Activated T-cell treated with anti-CD3 and anti-CD28 coated beads, Interleukin-2, amount 50 U/mL, for 72 hours (primary cell): ENCODE measurements at regions not wholly inside any gene's neighbourhood (a gene's known extent, or its start where the extent isn't known, plus 50 kb on each side); places are given as distances from the start of the nearest gene placed in this dataset.
"Not testable (repeated sequence)": the region's sequence is repeated elsewhere in the genome, so short reads cannot be mapped to it uniquely, and the experiment has no call there.

Experiments used
- ATAC-seq, 2 donors: fragments of 150-1000 bp; cut with Tn5 transposase; replicated peaks in 1 of 2; 2 replicates each; pipeline ENCODE4 v1.10.0; 2021; ENCODE audit warnings: moderate library complexity in 2 of 2, mild to moderate bottlenecking in 1 of 2
- DNase-seq, 2 donors: peaks; one replicate each; pipeline ENCODE4 v3.0.0; 2021 to 2022; ENCODE audit warnings: mixed read lengths in 1 of 2
- H3K27ac Mint-ChIP-seq: one replicate; pipeline ENCODE4 v1.8.0; 2022; ENCODE audit warnings: mild to moderate bottlenecking, moderate library complexity, mixed read lengths
- H3K27me3 Mint-ChIP-seq: one replicate; pipeline ENCODE4 v1.8.0; 2022; ENCODE audit warnings: low read depth, mixed read lengths
- H3K36me3 Mint-ChIP-seq, 2 donors: one replicate each; pipeline ENCODE4 v1.8.0; 2022; ENCODE audit warnings: mixed read lengths in 2 of 2, mild to moderate bottlenecking in 1 of 2; ENCODE audit not compliant: insufficient read depth in 2 of 2
- H3K4me1 Mint-ChIP-seq: one replicate; pipeline ENCODE4 v1.8.0; 2022; ENCODE audit warnings: low read depth, mixed read lengths
- H3K4me3 Mint-ChIP-seq, 2 donors: one replicate each; pipeline ENCODE4 v1.8.0; 2022; ENCODE audit warnings: mild to moderate bottlenecking in 2 of 2, mixed read lengths in 2 of 2, moderate library complexity in 2 of 2
- H3K9me3 Mint-ChIP-seq, 2 donors: one replicate each; pipeline ENCODE4 v1.8.0; 2022; ENCODE audit warnings: mixed read lengths in 2 of 2

DNA sequence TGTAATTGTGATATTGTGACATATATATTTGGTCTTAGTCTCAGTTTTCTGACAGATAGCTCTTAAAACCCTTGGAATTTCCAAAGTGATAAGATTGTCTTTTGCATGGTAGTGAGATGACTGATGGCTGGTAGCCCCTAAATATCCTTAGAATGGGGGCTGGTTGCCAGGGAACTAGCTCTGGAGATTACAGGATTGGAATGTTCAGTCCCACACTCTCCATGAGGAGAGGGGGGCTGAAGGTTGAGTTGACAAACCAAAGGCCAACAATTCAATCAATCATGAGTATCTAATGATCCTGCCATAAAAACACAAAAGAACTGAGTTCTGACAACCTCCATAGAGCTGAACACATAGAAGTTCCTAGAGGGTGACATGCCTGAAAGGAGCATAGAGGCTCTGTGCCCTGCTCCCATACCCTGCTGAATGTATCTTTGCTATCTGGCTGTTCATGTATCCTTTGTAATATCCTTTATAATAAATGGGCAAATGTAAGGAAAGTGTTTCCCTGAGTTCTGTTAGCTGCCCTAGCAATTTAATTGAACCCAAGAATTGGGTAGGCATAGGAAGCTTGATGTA is 1680.3 kb upstream of the PIK3C3 start:
- peaks cover 0 to 2% of the 10 kb centered on the region in 2 donors for H3K36me3 Mint-ChIP-seq
- no peak overlapping the region for H3K4me3 Mint-ChIP-seq
- DNase-seq: no peak
- H3K9me3 Mint-ChIP-seq: peaks cover 8 to 16% of the 10 kb centered on the region in 2 donors
- H3K27ac Mint-ChIP-seq: no peak overlapping the region
- no peak for ATAC-seq
- H3K4me1 Mint-ChIP-seq: no peaks in the 10 kb centered on the region
- no peaks in the 10 kb centered on the region for H3K27me3 Mint-ChIP-seq

DNA sequence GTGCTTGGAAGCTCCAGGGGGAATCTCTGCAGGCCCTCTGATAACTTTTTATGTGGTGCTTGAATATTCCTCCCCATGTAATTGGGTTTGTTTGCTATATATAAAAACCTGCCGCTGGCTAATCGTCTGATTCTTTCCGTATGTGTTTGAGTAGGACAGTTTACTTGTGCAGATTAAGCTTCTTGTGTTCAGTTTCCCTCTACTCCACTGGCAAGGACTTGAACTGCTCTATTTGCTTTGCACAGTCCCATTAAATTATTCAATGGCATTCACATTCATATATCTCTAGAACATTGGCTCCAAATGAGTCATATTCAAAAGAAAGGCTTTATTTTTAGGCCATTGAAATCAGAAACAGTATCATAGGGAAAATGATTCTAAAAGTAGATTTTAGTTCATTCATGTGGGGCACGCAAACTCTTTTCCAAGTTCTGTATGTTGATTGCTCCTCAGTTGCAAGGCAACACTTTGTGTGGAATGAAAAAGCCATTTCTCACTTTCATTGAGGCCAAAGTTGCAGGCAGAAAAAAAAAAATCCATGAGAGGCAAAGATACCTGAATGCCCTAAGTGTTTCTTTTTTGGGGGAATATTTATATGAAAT is 1682.3 kb upstream of the PIK3C3 start:
- H3K4me3 Mint-ChIP-seq: no peak overlapping the region
- no peak for DNase-seq

DNA sequence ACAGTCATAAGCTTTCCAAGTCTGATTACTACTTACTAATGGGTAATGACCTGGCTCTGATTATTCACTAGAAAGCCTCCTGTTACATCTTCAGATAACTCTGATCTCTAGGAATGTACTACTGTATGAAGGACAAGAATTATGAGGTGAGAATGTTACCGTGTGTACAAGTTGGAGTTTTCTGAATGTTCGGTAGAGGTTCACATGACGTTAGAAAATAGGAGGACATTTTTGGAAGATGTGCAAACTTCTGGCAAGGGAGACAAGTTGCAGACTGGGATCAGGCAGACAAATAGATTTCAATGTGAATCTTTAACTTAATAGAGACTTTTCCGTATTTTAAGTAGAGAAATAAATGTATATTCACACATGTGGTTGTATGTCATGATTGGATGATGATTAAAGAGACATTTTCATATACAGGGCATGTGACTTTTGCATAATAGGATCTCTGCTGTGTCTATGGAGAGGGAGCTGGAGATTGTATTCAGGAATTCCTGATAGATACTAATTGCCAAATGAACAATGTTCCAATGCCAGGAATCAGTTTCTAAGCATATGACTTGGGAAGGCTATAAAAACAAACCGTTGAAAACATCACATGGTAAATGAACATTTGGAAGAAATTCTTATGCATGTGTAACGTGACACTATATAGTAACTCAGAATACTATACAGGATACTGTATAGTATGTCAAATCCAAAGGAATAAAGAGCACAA is 1695.8 kb upstream of the PIK3C3 start:
- Mint-ChIP-seq H3K27ac (no peak overlapping the region), H3K36me3 (no peaks in the 10 kb centered on the region), H3K27me3 (no peaks in the 10 kb centered on the region), H3K4me3 (no peak overlapping the region), H3K9me3 (peaks cover 2 to 10% of the 10 kb centered on the region in 2 donors), H3K4me1 (no peaks in the 10 kb centered on the region)
- ATAC-seq (no peak), DNase-seq (no peak)

More for the DNA sequence above, 1682.3 kb upstream of the PIK3C3 start:
- no peak for ATAC-seq
- Mint-ChIP-seq H3K4me1 (no peaks in the 10 kb centered on the region), H3K36me3 (no peaks in the 10 kb centered on the region), H3K9me3 (peaks cover 9 to 21% of the 10 kb centered on the region in 2 donors), H3K27me3 (no peaks in the 10 kb centered on the region), H3K27ac (no peak overlapping the region)

DNA sequence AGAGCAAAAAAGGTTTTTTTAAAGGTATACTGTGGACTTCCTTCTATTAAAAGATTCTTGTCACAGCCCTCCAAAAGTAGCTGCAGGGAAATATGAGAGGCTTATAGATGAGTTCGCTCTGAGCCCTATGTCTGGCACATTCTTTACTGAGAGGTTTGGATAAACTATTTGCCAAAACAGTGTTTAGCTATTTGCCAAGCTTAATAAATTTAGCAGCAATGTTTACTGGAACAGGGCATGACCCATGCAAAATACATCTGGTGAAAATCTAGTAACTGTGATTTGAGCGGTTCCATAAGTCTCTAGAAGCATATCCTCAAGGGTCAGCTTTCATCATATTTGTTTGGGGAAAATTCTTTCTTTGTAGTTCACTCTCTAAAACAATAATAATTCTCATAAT is 1696.7 kb upstream of the PIK3C3 start:
- no peaks in the 10 kb centered on the region for H3K36me3 Mint-ChIP-seq
- H3K4me1 Mint-ChIP-seq: no peaks in the 10 kb centered on the region
- no peak overlapping the region for H3K27ac Mint-ChIP-seq
- no peak overlapping the region for H3K4me3 Mint-ChIP-seq
- ATAC-seq: no peak
- H3K27me3 Mint-ChIP-seq: no peaks in the 10 kb centered on the region
- H3K9me3 Mint-ChIP-seq: peaks cover 3 to 14% of the 10 kb centered on the region in 2 donors
- no peak for DNase-seq

DNA sequence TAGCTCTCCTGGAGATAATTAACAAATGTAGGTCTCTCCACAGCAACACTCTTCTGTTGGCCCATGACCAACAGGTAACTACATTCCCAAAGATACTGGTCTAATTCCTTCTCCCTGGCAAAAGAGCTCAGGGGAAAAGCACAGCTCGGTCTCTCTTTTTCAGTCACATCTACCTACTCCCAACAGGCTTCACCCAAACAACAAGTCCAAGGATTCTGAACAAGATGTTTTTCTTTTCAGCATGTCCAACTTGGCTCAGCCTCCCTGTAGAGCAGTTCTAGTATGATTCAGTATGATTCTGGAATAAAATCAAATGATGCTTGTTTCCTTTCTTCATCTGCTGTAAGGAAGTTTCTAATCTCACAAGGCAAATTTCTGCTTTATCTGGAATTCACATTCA is 1704.8 kb upstream of the PIK3C3 start:
- H3K27me3 Mint-ChIP-seq: no peaks in the 10 kb centered on the region
- peaks cover 6 to 13% of the 10 kb centered on the region in 2 donors for H3K9me3 Mint-ChIP-seq
- H3K27ac Mint-ChIP-seq: no peak overlapping the region
- no peak for ATAC-seq
- H3K4me1 Mint-ChIP-seq: no peaks in the 10 kb centered on the region
- H3K36me3 Mint-ChIP-seq: peaks cover 0 to 2% of the 10 kb centered on the region in 2 donors
- H3K4me3 Mint-ChIP-seq: no peak overlapping the region
- no peak for DNase-seq

DNA sequence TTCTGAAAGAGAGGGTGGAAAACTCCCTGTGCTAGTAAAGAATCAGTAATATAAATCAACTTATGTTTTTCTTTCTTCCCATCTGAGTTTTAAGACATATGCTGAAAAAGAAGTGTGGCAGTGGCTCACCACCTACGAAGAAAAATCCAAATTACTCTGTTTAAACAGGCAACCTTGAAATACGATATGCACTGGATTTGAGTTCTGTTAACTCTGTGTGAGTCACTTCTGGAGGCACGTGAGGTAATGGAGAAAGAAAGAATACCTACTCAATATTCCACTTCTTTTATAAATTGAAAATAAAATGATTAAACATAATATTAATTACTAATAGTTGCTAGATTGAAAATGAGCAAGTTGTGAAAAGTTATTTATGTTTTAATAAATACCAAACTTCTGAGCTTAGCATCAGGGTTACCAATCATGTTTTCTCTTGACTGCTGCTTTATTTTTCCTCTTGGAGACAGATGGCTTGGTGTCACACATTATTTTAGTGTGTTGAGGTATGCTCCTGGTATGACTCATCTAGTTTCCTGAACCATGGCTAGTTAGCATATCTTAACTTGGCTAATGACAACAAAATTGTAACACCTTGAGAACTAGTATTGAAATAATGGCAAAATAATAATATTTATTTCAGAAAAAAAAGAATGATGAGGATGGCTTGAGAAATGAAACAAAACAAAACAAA is 1705.5 kb upstream of the PIK3C3 start:
- H3K27me3 Mint-ChIP-seq: no peaks in the 10 kb centered on the region
- no peaks in the 10 kb centered on the region for H3K4me1 Mint-ChIP-seq
- no peak for DNase-seq
- H3K9me3 Mint-ChIP-seq: peaks cover 6 to 12% of the 10 kb centered on the region in 2 donors
- H3K27ac Mint-ChIP-seq: no peak overlapping the region
- peaks cover 0 to 2% of the 10 kb centered on the region in 2 donors for H3K36me3 Mint-ChIP-seq
- no peak for ATAC-seq
- no peak overlapping the region for H3K4me3 Mint-ChIP-seq

DNA sequence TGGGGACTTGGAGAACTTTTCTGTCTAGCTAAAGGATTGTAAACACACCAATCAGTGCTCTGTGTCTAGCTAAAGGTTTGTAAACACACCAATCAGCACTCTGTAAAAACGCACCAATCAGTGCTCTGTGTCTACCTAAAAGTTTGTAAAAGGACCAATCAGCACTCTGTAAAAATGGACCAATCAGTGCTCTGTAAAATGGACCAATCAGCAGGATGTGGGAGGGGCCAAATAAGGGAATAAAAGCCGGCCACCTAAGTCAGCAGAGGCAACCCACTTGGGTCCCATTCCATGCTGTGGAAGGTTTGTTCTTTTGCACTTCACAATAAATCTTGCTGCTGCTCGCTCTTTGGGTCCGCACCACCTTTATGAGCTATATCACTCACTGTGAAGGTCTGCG is 1709.4 kb upstream of the PIK3C3 start:
- H3K27ac Mint-ChIP-seq, H3K4me1 Mint-ChIP-seq, H3K9me3 Mint-ChIP-seq, H3K27me3 Mint-ChIP-seq, DNase-seq, ATAC-seq, H3K36me3 Mint-ChIP-seq, H3K4me3 Mint-ChIP-seq: not testable (repeated sequence)

DNA sequence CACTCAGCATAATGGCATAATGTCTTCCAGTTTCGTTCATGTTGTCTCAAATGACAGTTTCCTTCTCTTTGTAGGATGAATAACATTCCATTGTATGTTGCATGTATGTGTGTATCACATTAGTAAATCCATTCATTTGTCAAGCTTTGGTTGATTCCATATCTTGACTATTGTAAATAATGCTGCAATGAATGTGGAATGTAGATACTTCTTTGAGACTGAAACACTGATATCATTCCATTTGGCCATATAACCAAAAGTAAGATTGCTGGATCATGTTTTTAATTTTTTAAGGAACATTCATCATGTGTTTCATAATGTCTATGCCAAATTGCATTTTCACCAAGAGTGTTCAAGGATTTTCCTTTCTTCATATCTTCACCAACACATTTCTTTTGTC is 1711.4 kb upstream of the PIK3C3 start:
- no peaks in the 10 kb centered on the region for H3K27me3 Mint-ChIP-seq
- no peak overlapping the region for H3K27ac Mint-ChIP-seq
- peaks cover 0 to 1% of the 10 kb centered on the region in 2 donors for H3K36me3 Mint-ChIP-seq
- H3K4me1 Mint-ChIP-seq: no peaks in the 10 kb centered on the region
- ATAC-seq (no peak), DNase-seq (no peak)
- H3K4me3 Mint-ChIP-seq: no peak overlapping the region
- H3K9me3 Mint-ChIP-seq: peaks cover 3 to 4% of the 10 kb centered on the region in 2 donors

DNA sequence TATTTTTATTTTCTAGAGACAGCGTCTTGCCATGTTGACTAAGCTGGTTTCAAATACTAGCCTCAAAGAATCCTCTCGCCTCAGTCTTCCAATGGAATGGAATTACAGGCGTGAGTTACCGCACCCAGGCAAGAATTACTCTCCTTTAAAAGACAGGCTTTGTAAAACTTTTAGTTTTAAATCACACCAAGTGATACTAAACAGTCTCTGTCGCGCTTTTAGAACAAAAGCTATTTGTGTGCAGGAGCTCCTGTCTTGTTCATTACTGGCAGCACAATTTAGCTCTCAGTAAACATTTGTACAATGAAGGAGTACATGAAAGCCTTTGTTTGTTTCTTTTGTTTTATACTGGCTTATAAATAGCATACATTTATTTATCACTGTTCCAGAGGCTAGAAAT is 1719.2 kb upstream of the PIK3C3 start:
- Mint-ChIP-seq H3K36me3 (peaks cover 0 to 2% of the 10 kb centered on the region in 2 donors), H3K9me3 (peaks cover 4% of the 10 kb centered on the region in 2 donors), H3K27ac (no peak overlapping the region), H3K4me3 (no peak overlapping the region), H3K27me3 (no peaks in the 10 kb centered on the region), H3K4me1 (no peaks in the 10 kb centered on the region)
- ATAC-seq: no peak
- no peak for DNase-seq

DNA sequence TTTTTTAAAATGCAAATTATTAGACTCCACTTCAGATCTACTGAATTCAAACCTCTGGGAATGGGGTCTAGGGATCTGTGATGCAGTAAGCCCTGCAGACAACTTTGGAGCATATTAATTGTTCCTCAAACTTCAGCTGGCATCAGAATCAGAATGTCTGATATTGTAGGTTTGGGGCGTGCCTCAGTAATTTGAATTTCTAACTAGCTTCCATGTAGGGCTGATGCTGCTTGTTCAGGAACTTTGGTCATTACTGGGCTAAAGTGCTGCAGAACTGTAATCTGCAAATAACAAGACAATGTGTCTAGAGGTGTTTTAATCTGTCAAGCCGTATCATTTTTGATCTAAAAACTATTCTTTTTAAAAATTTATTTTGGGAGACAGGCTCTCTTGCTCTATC is 1719.7 kb upstream of the PIK3C3 start:
- Mint-ChIP-seq H3K36me3 (peaks cover 0 to 2% of the 10 kb centered on the region in 2 donors), H3K27me3 (no peaks in the 10 kb centered on the region), H3K27ac (no peak overlapping the region), H3K4me1 (no peaks in the 10 kb centered on the region), H3K4me3 (no peak overlapping the region), H3K9me3 (peaks cover 3 to 4% of the 10 kb centered on the region in 2 donors)
- DNase-seq (no peak), ATAC-seq (no peak)

DNA sequence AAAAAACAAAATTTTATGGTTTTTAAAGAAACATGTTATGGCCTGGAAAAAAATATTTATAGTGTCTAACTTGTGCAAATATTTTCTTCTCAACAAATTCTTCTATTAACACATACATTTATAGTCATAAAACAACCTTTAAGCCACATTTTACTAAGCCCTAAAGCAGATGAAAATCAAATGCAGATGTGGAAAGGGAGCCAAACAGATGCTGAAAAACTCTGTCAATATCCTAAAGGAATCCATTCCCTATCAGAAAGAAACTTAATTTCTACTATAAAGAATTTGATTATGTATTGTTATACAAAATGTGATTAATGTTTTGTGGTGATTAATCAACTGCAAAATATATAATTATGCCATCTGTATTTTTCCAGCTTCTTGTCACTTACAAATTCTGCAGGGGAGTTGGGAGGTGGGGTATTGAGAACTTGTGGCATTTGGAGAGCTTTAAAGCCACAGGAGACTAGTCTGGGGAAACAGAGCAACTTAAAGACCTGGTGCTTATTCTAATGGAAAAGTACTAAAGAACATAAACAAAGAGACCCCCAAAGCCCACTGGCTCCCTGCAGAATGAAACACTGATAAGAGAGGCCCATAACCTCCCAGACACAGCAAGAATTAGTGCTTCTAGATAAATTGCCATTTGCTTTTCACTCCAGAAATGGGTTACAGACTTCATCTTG is 1721.0 kb upstream of the PIK3C3 start:
- Mint-ChIP-seq H3K27ac (no peak overlapping the region), H3K4me1 (no peaks in the 10 kb centered on the region), H3K9me3 (peaks cover 4 to 7% of the 10 kb centered on the region in 2 donors), H3K27me3 (no peaks in the 10 kb centered on the region), H3K4me3 (no peak overlapping the region), H3K36me3 (peaks cover 0 to 2% of the 10 kb centered on the region in 2 donors)
- DNase-seq: no peak
- ATAC-seq: no peak

DNA sequence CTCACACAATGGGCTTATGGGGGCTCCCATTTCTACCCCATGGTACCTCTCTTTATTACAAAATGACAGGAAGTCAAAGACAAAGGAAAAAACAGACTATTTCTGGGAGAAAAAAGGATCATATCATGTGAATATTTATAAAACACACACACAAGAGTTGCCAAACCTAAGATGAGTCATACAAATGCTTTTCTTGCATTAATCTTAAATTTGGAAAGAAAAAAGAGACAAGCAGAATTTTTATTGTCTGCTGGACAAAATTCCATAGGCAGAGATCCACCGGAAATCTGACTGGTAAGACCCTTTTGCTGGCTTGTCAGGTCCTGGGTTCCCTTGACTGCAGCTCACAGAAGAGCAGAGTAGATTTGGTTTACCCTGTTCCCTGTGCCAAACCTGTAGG is 1732.3 kb upstream of the PIK3C3 start:
- no peaks in the 10 kb centered on the region for H3K27me3 Mint-ChIP-seq
- H3K27ac Mint-ChIP-seq: no peak overlapping the region
- no peaks in the 10 kb centered on the region for H3K36me3 Mint-ChIP-seq
- no peaks in the 10 kb centered on the region for H3K4me1 Mint-ChIP-seq
- H3K4me3 Mint-ChIP-seq: no peak overlapping the region
- ATAC-seq (no peak), DNase-seq (no peak)
- H3K9me3 Mint-ChIP-seq: peaks cover 8 to 12% of the 10 kb centered on the region in 2 donors

DNA sequence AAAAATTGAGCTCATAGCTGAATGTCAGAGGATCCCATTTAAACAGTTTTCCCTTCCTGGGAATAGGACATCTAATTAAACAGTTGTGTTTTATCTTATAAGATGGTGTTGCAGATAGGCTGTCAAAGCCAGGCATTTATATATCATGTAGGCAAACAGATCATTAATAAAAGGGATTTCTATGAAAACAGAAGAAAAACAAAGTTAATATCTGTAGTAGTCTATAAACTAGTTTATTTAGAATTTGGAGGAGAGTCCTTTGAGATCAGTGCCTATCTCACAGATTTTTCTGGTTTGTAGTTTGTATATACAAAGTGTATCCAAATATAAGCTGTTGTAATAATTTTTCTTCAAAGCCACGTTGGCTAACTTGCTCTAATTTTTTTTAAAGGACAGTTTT is 1738.2 kb upstream of the PIK3C3 start:
- Mint-ChIP-seq H3K27ac (no peak overlapping the region), H3K4me3 (no peak overlapping the region), H3K27me3 (no peaks in the 10 kb centered on the region), H3K36me3 (no peaks in the 10 kb centered on the region), H3K9me3 (peaks cover 0 to 7% of the 10 kb centered on the region in 2 donors), H3K4me1 (no peaks in the 10 kb centered on the region)
- no peak for ATAC-seq
- no peak for DNase-seq
